AG04449 (cell line): ENCODE measurements at regions not wholly inside any gene's neighbourhood (a gene's known extent, or its start where the extent isn't known, plus 50 kb on each side); places are given as distances from the start of the nearest gene placed in this dataset.

Source experiments
- CTCF ChIA-PET: fragments of 350-600 bp; formaldehyde crosslinking; extraction: SDS; loops from one replicate; lab custom pipeline; 2021; ENCODE audit warnings: antibody characterized with exemption; lab: Yijun Ruan, JAX
- POLR2A ChIA-PET: fragments of 400-600, 350-600 bp; formaldehyde crosslinking; extraction: SDS; loops from one replicate; lab custom pipeline; 2020; ENCODE audit warnings: antibody characterized with exemption, inconsistent platforms; lab: Yijun Ruan, JAX
- DNase-seq: peaks from one replicate; pipeline ENCODE4 v3.0.0-alpha.2; 2010; ENCODE audit warnings: low read depth, low spot score
- H3K4me3 ChIP-seq: 2 replicates; pipeline ENCODE4 v1.5.1; 2011; ENCODE audit warnings: low read depth, mild to moderate bottlenecking, control low read depth, low read length
- TF ChIP-seq, protein P1 (sequence below): IDR thresholded peaks from one replicate; pipeline ENCODE4 v1.5.1; 2011; ENCODE audit warnings: mild to moderate bottlenecking, moderate library complexity, low read length, control low read depth, inconsistent platforms; ENCODE audit not compliant: insufficient read depth; ENCODE audit errors: missing control alignments

DNA sequence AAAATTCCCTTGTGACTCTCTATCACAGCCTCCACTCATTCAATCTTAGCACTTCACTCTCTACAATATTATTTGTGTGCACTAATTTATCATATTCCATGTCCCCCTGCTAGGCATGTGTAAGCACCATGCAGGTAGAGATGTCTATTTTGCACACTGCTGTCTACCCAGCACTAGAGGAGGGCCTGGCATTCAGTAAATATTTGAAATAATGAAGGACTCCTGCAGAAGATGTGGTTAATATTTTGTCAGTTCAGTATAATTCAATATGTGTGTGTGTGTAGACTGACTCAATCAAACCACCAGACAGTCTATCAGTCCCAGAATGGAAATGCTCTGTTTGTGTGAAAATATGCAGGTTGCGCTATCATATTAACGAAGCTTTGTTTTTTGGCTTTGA is 313.6 kb upstream of the CDH6 start:
- no peak for DNase-seq
- POLR2A ChIA-PET, result no interaction called here
- no peak overlapping the region for H3K4me3 ChIP-seq
- CTCF ChIA-PET, result no interaction called here
- TF ChIP-seq, protein P1, sequence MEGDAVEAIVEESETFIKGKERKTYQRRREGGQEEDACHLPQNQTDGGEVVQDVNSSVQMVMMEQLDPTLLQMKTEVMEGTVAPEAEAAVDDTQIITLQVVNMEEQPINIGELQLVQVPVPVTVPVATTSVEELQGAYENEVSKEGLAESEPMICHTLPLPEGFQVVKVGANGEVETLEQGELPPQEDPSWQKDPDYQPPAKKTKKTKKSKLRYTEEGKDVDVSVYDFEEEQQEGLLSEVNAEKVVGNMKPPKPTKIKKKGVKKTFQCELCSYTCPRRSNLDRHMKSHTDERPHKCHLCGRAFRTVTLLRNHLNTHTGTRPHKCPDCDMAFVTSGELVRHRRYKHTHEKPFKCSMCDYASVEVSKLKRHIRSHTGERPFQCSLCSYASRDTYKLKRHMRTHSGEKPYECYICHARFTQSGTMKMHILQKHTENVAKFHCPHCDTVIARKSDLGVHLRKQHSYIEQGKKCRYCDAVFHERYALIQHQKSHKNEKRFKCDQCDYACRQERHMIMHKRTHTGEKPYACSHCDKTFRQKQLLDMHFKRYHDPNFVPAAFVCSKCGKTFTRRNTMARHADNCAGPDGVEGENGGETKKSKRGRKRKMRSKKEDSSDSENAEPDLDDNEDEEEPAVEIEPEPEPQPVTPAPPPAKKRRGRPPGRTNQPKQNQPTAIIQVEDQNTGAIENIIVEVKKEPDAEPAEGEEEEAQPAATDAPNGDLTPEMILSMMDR, result no peak

DNA sequence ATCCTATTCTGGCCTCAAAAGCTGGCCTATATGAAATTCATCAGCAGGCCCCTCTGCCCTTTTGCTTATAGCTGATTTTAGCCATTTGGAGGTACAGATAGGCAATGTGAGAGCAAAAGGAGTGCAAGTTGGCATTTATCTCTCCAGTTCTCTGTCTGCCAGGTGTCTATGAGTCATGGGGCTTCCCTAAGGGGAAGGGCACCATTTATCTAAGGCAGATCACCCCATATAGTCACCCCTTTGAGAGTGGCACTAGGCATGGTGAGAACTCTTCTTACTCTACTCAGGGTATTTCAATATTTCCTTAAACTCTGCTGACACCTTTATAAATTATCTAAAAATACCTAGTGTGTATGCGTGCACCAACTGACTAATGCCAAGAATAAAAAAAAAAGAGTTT is 314.7 kb upstream of the CDH6 start:
- CTCF ChIA-PET, result no interaction called here
- TF ChIP-seq, protein P1, result no peak
- no peak for DNase-seq
- POLR2A ChIA-PET, result no interaction called here
- H3K4me3 ChIP-seq, result no peak overlapping the region

DNA sequence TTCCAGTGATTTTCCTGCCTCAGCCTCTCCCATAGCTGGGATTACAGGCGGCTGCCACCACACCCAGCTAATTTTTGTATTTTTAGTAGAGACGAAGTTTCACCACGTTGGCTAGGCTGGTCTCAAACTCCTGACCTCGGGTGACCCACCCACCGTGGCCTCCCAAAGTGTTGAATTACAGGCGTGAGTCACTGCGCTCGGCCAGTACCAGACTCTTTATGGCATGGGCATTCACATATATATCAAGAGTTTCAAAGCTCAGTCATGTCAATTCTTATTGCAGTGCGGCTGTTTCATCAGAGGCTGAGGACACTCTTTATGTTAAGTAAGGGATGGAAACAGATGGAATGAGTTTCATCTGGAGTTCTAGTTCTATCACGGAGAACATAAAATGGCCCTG is 315.2 kb upstream of the CDH6 start:
- CTCF ChIA-PET, result no interaction called here
- TF ChIP-seq, protein P1, result no peak
- DNase-seq, result no peak
- POLR2A ChIA-PET, result interaction anchor here (0.5 kb wide), 1 partner anchor 10 kb away, joined by 4 read pairs; no protein-coding TSS in a partner anchor
- H3K4me3 ChIP-seq, result no peak overlapping the region

DNA sequence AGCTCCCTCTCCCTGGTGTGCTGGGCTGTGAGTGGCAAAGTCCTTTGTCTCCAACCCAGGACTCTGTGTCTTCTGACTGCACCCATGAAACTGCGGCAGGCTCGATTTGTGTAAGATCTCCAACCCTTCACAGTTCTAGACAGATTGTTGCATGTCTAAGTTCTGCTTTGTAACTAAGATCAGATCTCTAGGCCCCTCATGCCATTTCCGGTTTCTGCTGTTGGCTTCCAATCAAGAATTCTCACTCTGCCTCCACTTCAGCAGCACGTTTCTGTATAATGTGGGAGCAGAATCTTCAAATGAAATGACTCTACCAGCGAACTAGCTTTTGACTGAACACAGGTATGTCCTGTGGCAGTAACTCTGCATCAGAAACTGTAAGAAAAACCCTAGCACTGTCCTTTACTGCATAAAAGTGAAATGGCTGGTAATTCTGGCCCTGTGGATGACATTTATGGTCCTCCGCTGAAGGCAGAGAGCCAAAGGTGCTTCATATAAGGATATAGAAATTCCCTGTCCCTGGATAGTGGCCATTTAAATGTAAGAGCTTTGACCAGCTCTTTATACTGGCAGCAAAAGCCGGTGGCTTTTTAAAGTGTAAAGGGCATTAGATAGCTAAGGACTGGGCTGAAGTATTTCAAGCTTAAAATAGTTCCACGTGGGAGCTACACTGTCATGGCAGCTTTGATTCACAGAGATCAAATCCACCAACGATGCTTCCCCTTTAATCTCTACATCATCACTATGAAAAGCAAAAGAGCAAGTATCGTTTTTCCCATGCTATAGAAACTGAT is 319.0 kb upstream of the CDH6 start:
- POLR2A ChIA-PET, result no interaction called here
- H3K4me3 ChIP-seq, result no peak overlapping the region
- CTCF ChIA-PET, result no interaction called here
- DNase-seq, result no peak
- TF ChIP-seq, protein P1, result no peak

DNA sequence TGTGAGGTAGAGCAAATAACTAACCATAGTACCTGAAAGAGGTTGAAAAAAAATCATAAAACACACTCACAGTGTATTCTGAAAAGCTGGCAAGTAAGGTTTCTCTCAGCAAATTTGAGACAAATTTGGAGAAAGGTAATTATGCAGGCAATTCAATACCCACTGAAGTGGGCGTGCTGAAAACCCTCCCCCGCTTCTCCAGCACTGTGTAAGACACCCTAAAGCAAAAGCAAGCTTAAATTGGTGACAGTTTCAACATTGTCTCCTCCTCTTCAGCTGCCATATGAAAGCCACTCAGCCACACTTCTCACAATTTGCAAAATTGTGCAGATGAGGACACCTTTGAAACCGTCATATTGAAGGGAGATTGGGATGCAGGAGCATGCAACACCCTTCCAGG is 322.3 kb upstream of the CDH6 start:
- ChIA-PET POLR2A (no interaction called here), CTCF (no interaction called here)
- TF ChIP-seq, protein P1, result no peak
- no peak for DNase-seq
- no peak overlapping the region for H3K4me3 ChIP-seq

DNA sequence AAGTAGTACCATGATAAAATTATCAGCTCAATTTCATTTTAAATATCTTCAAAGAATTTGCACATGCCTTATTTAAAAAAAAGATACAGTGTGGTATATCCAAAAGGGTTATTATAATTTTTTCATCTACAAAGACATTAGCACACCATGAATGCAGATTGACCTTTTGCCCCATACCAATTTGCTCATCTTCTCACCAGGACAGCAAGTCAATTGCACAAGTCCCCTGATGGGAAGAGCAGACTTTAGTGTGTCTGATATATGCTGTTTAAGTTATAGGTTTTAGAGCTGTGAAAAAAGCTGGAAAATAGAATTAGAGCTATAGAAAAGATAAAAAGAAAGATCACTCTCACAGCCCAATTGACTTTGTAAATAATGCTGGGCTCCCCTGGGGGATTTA is 325.8 kb upstream of the CDH6 start:
- POLR2A ChIA-PET, result interaction anchor here (0.6 kb wide), 1 partner anchor 10 kb away, joined by 4 read pairs; no protein-coding TSS in a partner anchor
- CTCF ChIA-PET, result interaction anchor here (1.3 kb wide), 1 partner anchor 318 kb away, joined by 3 read pairs; no protein-coding TSS in a partner anchor
- H3K4me3 ChIP-seq, result no peak overlapping the region
- DNase-seq, result no peak
- TF ChIP-seq, protein P1, result no peak
